Panc1 (cell line): ENCODE measurements at regions not wholly inside any gene's neighbourhood (a gene's known extent, or its start where the extent isn't known, plus 50 kb on each side); places are given as distances from the start of the nearest gene placed in this dataset.

Experiments used
- ATAC-seq: fragments of 200-7000 bp; cut with Tn5 transposase; 2 replicates; pipeline ENCODE4 v1.9.1; 2020; ENCODE audit warnings: mild to moderate bottlenecking, moderate library complexity
- BruUV-seq: library from RNA; stranded (reverse); fragments of 400-500 nt; replicated peaks from 2 replicates; lab custom pipeline; 2021; lab: Mats Ljungman, UMichigan
- CTCF ChIA-PET: fragments of 300-600 bp; sonication (Branson Sonifier 250); formaldehyde crosslinking; loops from one replicate; lab custom pipeline; 2022; ENCODE audit warnings: antibody characterized with exemption; lab: Charles Lee
- POLR2A ChIA-PET: fragments of 300-600 bp; sonication (Branson Sonifier 250); formaldehyde crosslinking; loops from one replicate; lab custom pipeline; 2022; ENCODE audit warnings: antibody characterized with exemption; lab: Charles Lee
- DNase-seq: peaks from one replicate; pipeline ENCODE4 v3.0.0-alpha.2; 2010; ENCODE audit warnings: low read depth, low spot score
- H3K27ac ChIP-seq: 2 replicates; pipeline ENCODE4 v1.5.1; 2011; ENCODE audit warnings: mild to moderate bottlenecking, low read length, inconsistent platforms
- H3K27me3 ChIP-seq: fragments of 200-500 bp; sonication (Bioruptor generic); 2 replicates; pipeline ENCODE4 v1.6.0; 2014; ENCODE audit warnings: low read length, inconsistent platforms; ENCODE audit not compliant: control insufficient read depth, insufficient read depth
- H3K36me3 ChIP-seq: fragments of 200-500 bp; sonication (Bioruptor generic); 2 replicates; pipeline ENCODE4 v1.5.1; 2014; ENCODE audit warnings: inconsistent platforms, mild to moderate bottlenecking, low read length, moderate library complexity; ENCODE audit not compliant: control insufficient read depth, insufficient read depth
- H3K4me1 ChIP-seq: 2 replicates; pipeline ENCODE4 v1.5.1; 2011; ENCODE audit warnings: inconsistent platforms, mild to moderate bottlenecking, low read length, moderate library complexity; ENCODE audit not compliant: control insufficient read depth, insufficient read depth
- H3K4me3 ChIP-seq, 2 experiments: 2 replicates each; pipeline ENCODE4 v1.5.1; 2011 to 2012; ENCODE audit warnings: low read depth in 2 of 2, low read length in 2 of 2, mild to moderate bottlenecking in 2 of 2, inconsistent platforms in 1 of 2, moderate library complexity in 1 of 2
- H3K9me3 ChIP-seq: fragments of 200-500 bp; sonication (Bioruptor generic); 2 replicates; pipeline ENCODE4 v1.5.1; 2014; ENCODE audit warnings: low read depth, mild to moderate bottlenecking, inconsistent platforms, low read length, moderate library complexity; ENCODE audit not compliant: control insufficient read depth, insufficient read depth
- CTCF ChIP-seq: fragments of 450-650 bp; IDR thresholded peaks from 2 replicates; pipeline ENCODE4 v1.5.1; 2017; ENCODE audit warnings: mild to moderate bottlenecking
- POLR2AphosphoS5 ChIP-seq: IDR thresholded peaks from 2 replicates; pipeline ENCODE4 v1.6.1; 2012; ENCODE audit warnings: mild to moderate bottlenecking, low read depth, low read length, moderate library complexity
- REST ChIP-seq, 2 experiments: IDR thresholded peaks; 2 replicates each; pipeline ENCODE4 v1.6.1; 2011 to 2012; ENCODE audit warnings: low read depth in 2 of 2, control low read depth in 1 of 2, low read length in 1 of 2, mild to moderate bottlenecking in 1 of 2, moderate library complexity in 1 of 2; ENCODE audit not compliant: insufficient read depth in 1 of 2
- SIN3A ChIP-seq: IDR thresholded peaks from 2 replicates; pipeline ENCODE4 v1.6.1; 2012; ENCODE audit warnings: low read depth, mild to moderate bottlenecking, low read length, moderate library complexity, borderline replicate concordance; ENCODE audit not compliant: insufficient read depth
- TCF7L2 ChIP-seq: IDR thresholded peaks from 2 replicates; pipeline ENCODE4 v1.6.1; 2011; ENCODE audit warnings: mild to moderate bottlenecking, low read depth, low read length, inconsistent platforms
- in situ Hi-C: cut with HindIII; loops from 2 replicates; pipeline ENCODE4 v1.10.0; 2016; ENCODE audit warnings: low sequenced_read_pairs, low pct_unique_long_range_greater_than_20kb
- intact Hi-C: fragments of 100-400 bp; cut with micrococcal nuclease; formaldehyde crosslinking; loops from one replicate; pipeline ENCODE4 v1.10.0; 2022; ENCODE audit not compliant: unreplicated experiment

DNA sequence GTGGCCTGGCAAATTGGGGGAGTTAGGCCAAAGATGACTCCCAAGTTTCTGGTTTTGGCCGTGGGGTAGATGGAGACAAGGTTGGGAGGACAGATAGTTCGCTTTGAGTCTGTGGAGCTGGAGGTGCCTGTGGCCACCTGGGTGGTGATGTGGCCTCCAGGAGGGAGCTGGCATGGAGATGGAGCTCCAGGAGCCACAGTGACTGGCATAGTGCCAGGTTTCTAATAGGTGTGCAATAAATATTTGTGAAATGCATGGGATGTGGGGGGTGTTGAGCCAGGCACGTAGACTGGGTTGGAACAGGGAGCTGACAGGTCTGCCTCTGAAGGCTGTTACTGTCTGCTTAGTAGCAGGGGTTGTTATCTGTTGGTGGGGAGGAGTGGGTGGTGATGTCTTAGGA, 102.7 kb downstream of the PAX1 start:
- DNase-seq, result no peak
- H3K27me3 ChIP-seq, result no peaks in the 10 kb centered on the region
- no peak overlapping the region for H3K27ac ChIP-seq
- ChIA-PET POLR2A (no interaction called here), CTCF (interaction anchor here (0.6 kb wide), 1 partner anchor 504 kb away, joined by 12 read pairs; no protein-coding TSS in a partner anchor)
- H3K4me3 ChIP-seq, result no peak overlapping the region
- H3K9me3 ChIP-seq, result no peaks in the 10 kb centered on the region
- H3K4me1 ChIP-seq, result no peaks in the 10 kb centered on the region
- intact Hi-C loops, result no loop called here
- in situ Hi-C loops, result no loop called here
- no TSS peak for BruUV-seq
- no peak for TF ChIP-seq REST (IDR thresholded peaks at IDR 0.05; ENCODE audit: insufficient read depth in 1 of 2, low read depth in 2 of 2, low read length in 1 of 2)
- TF ChIP-seq TCF7L2, result no peak
- no peak for TF ChIP-seq CTCF
- no peak for TF ChIP-seq SIN3A
- TF ChIP-seq POLR2AphosphoS5, result no peak
- H3K36me3 ChIP-seq, result no peaks in the 10 kb centered on the region
- ATAC-seq, result no peak

GRCh38 chr20:21804802-21805201, 99.3 kb downstream of the PAX1 start:
- H3K9me3 ChIP-seq, result no peaks in the 10 kb centered on the region
- BruUV-seq, result no TSS peak

More at GRCh38 chr20:21804802-21805201, 99.3 kb downstream of the PAX1 start:
- Histone ChIP-seq H3K36me3 (no peaks in the 10 kb centered on the region), H3K4me1 (no peaks in the 10 kb centered on the region), H3K27me3 (no peaks in the 10 kb centered on the region), H3K4me3 (no peak overlapping the region), H3K27ac (no peak overlapping the region)
- CTCF ChIA-PET, result no interaction called here
- TF ChIP-seq CTCF (no peak), SIN3A (no peak), REST (IDR thresholded peaks at IDR 0.05; ENCODE audit: insufficient read depth in 1 of 2, low read depth in 2 of 2, low read length in 1 of 2) (no peak), TCF7L2 (no peak), POLR2AphosphoS5 (no peak)
- intact Hi-C loops, result no loop called here
- DNase-seq (no peak), ATAC-seq (no peak)
- in situ Hi-C loops, result no loop called here
- POLR2A ChIA-PET, result no interaction called here
